Ascending aorta (tissue), 2 donors: ENCODE measurements at regions not wholly inside any gene's neighbourhood (a gene's known extent, or its start where the extent isn't known, plus 50 kb on each side); places are given as distances from the start of the nearest gene placed in this dataset.

Experiments used
- DNase-seq, 2 donors: peaks; one replicate each; pipeline ENCODE4 v3.0.0-alpha.2; 2019; ENCODE audit warnings: low spot score in 2 of 2
- H3K27ac ChIP-seq, 2 donors: fragments of 200-600 bp; sonication (generic); one replicate each; pipeline ENCODE4 v1.5.1; 2016 to 2017; ENCODE audit warnings: mild to moderate bottlenecking in 1 of 2
- H3K27me3 ChIP-seq: fragments of 200-600 bp; sonication (generic); one replicate; pipeline ENCODE4 v1.5.1; 2017
- H3K36me3 ChIP-seq, 2 donors: fragments of 200-600 bp; sonication (generic); one replicate each; pipeline ENCODE4 v1.5.1; 2016
- H3K4me1 ChIP-seq, 2 donors: fragments of 200-600 bp; sonication (generic); one replicate each; pipeline ENCODE4 v1.5.1; 2016 to 2017; ENCODE audit warnings: mild to moderate bottlenecking in 1 of 2
- H3K4me3 ChIP-seq, 2 donors: fragments of 200-600 bp; sonication (generic); one replicate each; pipeline ENCODE4 v1.5.1; 2016 to 2017; ENCODE audit warnings: mild to moderate bottlenecking in 1 of 2
- H3K9me3 ChIP-seq, 2 donors: fragments of 200-600 bp; sonication (generic); one replicate each; pipeline ENCODE4 v1.5.1; 2016
- CTCF ChIP-seq, 3 experiments: fragments of 200-600 bp in 2 of 3; fragments of 450-650 bp in 1 of 3; sonication (generic) in 2 of 3; IDR thresholded peaks; one replicate each; pipeline ENCODE4 v1.5.1; 2016 to 2019; ENCODE audit warnings: antibody characterized with exemption in 3 of 3, mild to moderate bottlenecking in 1 of 3, moderate library complexity in 1 of 3
- intact Hi-C: fragments of 100-400 bp; cut with DNase I; formaldehyde crosslinking; loops from one replicate; pipeline ENCODE4 v1.15.1; 2023

GRCh38 chrX:38880296-38880854, 79.1 kb downstream of the MID1IP1 start:
- intact Hi-C loops: no loop called here
- H3K9me3 ChIP-seq: peaks cover 0 to 6% of the 10 kb centered on the region in 2 donors
- H3K36me3 ChIP-seq: no peaks in the 10 kb centered on the region
- H3K27ac ChIP-seq: no peak overlapping the region
- DNase-seq: no peak
- no peaks in the 10 kb centered on the region for H3K4me1 ChIP-seq
- H3K4me3 ChIP-seq: no peak overlapping the region
- TF ChIP-seq CTCF (IDR thresholded peaks at IDR 0.05): no peak
- no peaks in the 10 kb centered on the region for H3K27me3 ChIP-seq

DNA sequence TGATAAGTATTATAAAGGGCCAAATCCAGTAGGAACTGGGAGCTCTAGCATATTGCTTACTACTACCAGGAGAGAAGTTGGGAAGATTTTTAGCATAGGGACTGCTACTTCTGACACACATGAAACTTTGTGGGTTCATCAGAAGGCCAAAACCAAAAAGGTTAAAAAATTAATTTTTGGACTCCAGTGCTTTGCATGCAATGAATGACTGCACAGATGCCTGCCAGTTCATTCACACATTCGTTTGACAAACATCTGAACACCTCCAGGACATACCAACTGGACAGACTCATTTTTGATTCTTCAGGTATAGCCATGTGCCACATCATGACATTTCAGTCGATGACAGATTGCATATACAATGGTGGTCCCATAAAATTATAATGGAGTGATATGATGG, 79.8 kb downstream of the MID1IP1 start:
- intact Hi-C loops: no loop called here
- Histone ChIP-seq H3K4me1 (no peaks in the 10 kb centered on the region), H3K4me3 (no peak overlapping the region), H3K36me3 (no peaks in the 10 kb centered on the region), H3K9me3 (peaks cover 0 to 6% of the 10 kb centered on the region in 2 donors), H3K27ac (no peak overlapping the region), H3K27me3 (no peaks in the 10 kb centered on the region)
- no peak for TF ChIP-seq CTCF (IDR thresholded peaks at IDR 0.05)
- no peak for DNase-seq

- H3K36me3 ChIP-seq: no peaks in the 10 kb centered on the region
- intact Hi-C loops: no loop called here
- no peak overlapping the region for H3K27ac ChIP-seq
- no peak overlapping the region for H3K4me3 ChIP-seq
- no peak for DNase-seq
- no peaks in the 10 kb centered on the region for H3K27me3 ChIP-seq
- no peak for TF ChIP-seq CTCF (IDR thresholded peaks at IDR 0.05)
- no peaks in the 10 kb centered on the region for H3K4me1 ChIP-seq
- H3K9me3 ChIP-seq: peaks cover 0 to 6% of the 10 kb centered on the region in 2 donors
Observed at GRCh38 chrX:38881727-38882126, 80.5 kb downstream of the MID1IP1 start.

DNA sequence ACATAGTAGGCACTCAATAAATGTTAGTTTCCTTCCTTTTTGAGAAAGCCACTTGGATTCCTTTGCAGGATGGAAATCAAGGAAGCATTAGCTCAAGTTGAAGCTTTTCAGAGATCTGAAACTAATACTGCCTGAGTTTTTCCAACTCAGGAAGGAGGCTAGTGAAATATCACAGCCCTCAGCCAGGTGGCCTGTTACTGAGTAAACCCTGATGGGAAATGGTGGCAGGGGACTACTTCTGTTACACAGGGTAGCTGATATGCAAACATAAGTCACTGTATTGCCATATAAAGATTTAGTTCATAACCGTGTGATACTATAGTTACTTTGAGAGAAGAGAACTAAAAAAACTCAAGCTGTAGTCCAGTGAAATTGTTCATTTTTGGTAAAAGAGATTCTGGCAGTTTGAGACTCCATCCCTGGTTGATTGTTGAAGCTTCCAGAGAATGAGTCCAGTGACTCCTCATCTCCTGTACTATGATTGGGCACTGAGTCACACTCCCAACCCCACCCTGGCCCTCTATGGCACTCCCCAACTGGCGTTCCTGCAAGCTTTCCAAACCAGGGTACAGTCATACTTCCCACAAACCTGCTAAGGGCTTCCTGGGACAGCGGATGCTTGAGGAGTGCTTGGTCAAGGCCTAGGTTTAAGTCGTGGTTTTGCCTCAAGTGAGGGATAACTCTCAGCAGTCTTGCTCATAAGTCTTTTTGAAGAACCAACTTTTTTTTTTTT, 81.8 kb downstream of the MID1IP1 start:
- Histone ChIP-seq H3K4me1 (no peaks in the 10 kb centered on the region), H3K36me3 (no peaks in the 10 kb centered on the region), H3K27ac (no peak overlapping the region), H3K9me3 (peaks cover 0 to 6% of the 10 kb centered on the region in 2 donors), H3K4me3 (no peak overlapping the region), H3K27me3 (no peaks in the 10 kb centered on the region)
- peak; percentile 10 to 65 for DNase-seq
- TF ChIP-seq CTCF (IDR thresholded peaks at IDR 0.05): no peak
- intact Hi-C loops: no loop called here

DNA sequence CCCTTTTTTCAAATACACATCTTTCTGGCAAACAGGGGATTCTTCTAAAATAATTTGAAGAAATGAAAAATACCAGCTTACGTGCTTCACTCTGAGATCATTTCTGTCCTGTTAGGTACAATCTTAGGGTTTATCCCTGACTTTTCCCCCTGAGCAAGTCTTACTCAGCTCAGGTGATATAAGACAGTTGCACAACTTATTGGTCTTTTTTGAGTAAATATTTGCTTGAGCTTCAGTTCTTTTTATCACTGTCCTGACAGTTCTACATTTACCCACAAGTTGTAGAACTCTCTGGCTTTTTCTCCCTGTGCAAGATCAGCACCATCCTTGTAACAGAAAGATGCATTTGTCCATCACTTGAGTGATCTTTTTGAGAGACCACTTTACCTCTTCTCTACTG, 84.9 kb downstream of the MID1IP1 start:
- DNase-seq: no peak
- no peaks in the 10 kb centered on the region for H3K36me3 ChIP-seq
- TF ChIP-seq CTCF (IDR thresholded peaks at IDR 0.05): no peak
- intact Hi-C loops: no loop called here
- no peaks in the 10 kb centered on the region for H3K4me1 ChIP-seq
- no peaks in the 10 kb centered on the region for H3K27me3 ChIP-seq
- H3K27ac ChIP-seq: no peak overlapping the region
- H3K4me3 ChIP-seq: no peak overlapping the region
- H3K9me3 ChIP-seq: peaks cover 0 to 6% of the 10 kb centered on the region in 2 donors
